Activated CD4-positive, CD25-positive, alpha-beta regulatory T cell treated with anti-CD3 and anti-CD28 coated beads, Interleukin-2, amount 50 U/mL, for 72 hours (primary cell): ENCODE measurements at regions not wholly inside any gene's neighbourhood (a gene's known extent, or its start where the extent isn't known, plus 50 kb on each side); places are given as distances from the start of the nearest gene placed in this dataset.

Experiments
- DNase-seq: peaks from one replicate; pipeline ENCODE4 v3.0.0; 2021

- DNase-seq = no peak
Measured at GRCh38 chr3:177585271-177585670, 388.0 kb upstream of the TBL1XR1 start.

- no peak for DNase-seq
Measured at GRCh38 chr3:177589041-177589650, 391.9 kb upstream of the TBL1XR1 start.

- no peak for DNase-seq
Measured at GRCh38 chr3:177589911-177590381, 392.7 kb upstream of the TBL1XR1 start.

GRCh38 chr3:177590826-177591225, 393.5 kb upstream of the TBL1XR1 start:
- no peak for DNase-seq

- DNase-seq = no peak
Measured at GRCh38 chr3:177591379-177591778, 394.1 kb upstream of the TBL1XR1 start.

- DNase-seq = no peak
Measured at GRCh38 chr3:177594096-177594495, 396.8 kb upstream of the TBL1XR1 start.

- DNase-seq = no peak
Measured at GRCh38 chr3:177595530-177596188, 398.4 kb upstream of the TBL1XR1 start.

- DNase-seq = no peak
Measured at GRCh38 chr3:177596248-177596815, 399.1 kb upstream of the TBL1XR1 start.

- no peak for DNase-seq
Measured at GRCh38 chr3:177596816-177597271, 399.6 kb upstream of the TBL1XR1 start.

GRCh38 chr3:177597311-177598096, 400.2 kb upstream of the TBL1XR1 start:
- no peak for DNase-seq

- no peak for DNase-seq
Measured at GRCh38 chr3:177598097-177598833, 401.0 kb upstream of the TBL1XR1 start.

- DNase-seq = no peak
Measured at GRCh38 chr3:177599326-177599725, 402.0 kb upstream of the TBL1XR1 start.

- no peak for DNase-seq
Measured at GRCh38 chr3:177599837-177600236, 402.6 kb upstream of the TBL1XR1 start.

- no peak for DNase-seq
Measured at GRCh38 chr3:177600411-177600810, 403.1 kb upstream of the TBL1XR1 start.

GRCh38 chr3:177601152-177601551, 403.9 kb upstream of the TBL1XR1 start:
- no peak for DNase-seq

GRCh38 chr3:177602601-177603147, 405.4 kb upstream of the TBL1XR1 start:
- DNase-seq = no peak

GRCh38 chr3:177603148-177603603, 405.9 kb upstream of the TBL1XR1 start:
- DNase-seq = no peak

GRCh38 chr3:177604181-177604580, 406.9 kb upstream of the TBL1XR1 start:
- no peak for DNase-seq

- no peak for DNase-seq
Measured at GRCh38 chr3:177606891-177607290, 409.6 kb upstream of the TBL1XR1 start.

GRCh38 chr3:177607589-177607988, 410.3 kb upstream of the TBL1XR1 start:
- no peak for DNase-seq

GRCh38 chr3:177608443-177608842, 411.2 kb upstream of the TBL1XR1 start:
- DNase-seq = no peak

GRCh38 chr3:177609613-177610012, 412.3 kb upstream of the TBL1XR1 start:
- DNase-seq = no peak
